ENCODE measurements at regions not wholly inside any gene's neighbourhood (a gene's known extent, or its start where the extent isn't known, plus 50 kb on each side); places are given as distances from the start of the nearest gene placed in this dataset.

GRCh38 chr13:34627509-34628208 is 314.4 kb upstream of the NBEA start:
- no peak for DNase-seq (ENCODE audit: low spot score)

- DNase-seq (ENCODE audit: low spot score): no peak
These were observed 313.8 kb upstream of the NBEA start for GRCh38 chr13:34628209-34628682.

- no peak for DNase-seq (ENCODE audit: low spot score)
These were observed 307.6 kb upstream of the NBEA start for GRCh38 chr13:34634448-34634847.

- no peak for DNase-seq (ENCODE audit: low spot score)
These were observed 304.9 kb upstream of the NBEA start for GRCh38 chr13:34637138-34637537.

GRCh38 chr13:34637636-34638035 is 304.4 kb upstream of the NBEA start:
- no peak for DNase-seq (ENCODE audit: low spot score)

- DNase-seq (ENCODE audit: low spot score): no peak
These were observed 303.2 kb upstream of the NBEA start for GRCh38 chr13:34638897-34639296.

- DNase-seq (ENCODE audit: low spot score): no peak
These were observed 301.7 kb upstream of the NBEA start for GRCh38 chr13:34640179-34640992.

GRCh38 chr13:34640993-34641330 is 301.1 kb upstream of the NBEA start:
- DNase-seq (ENCODE audit: low spot score): no peak

- DNase-seq (ENCODE audit: low spot score): no peak
These were observed 294.5 kb upstream of the NBEA start for GRCh38 chr13:34647379-34648150.

- DNase-seq (ENCODE audit: low spot score): no peak
These were observed 287.9 kb upstream of the NBEA start for GRCh38 chr13:34654203-34654602.

GRCh38 chr13:34654647-34655046 is 287.4 kb upstream of the NBEA start:
- no peak for DNase-seq (ENCODE audit: low spot score)

- DNase-seq (ENCODE audit: low spot score): no peak
These were observed 286.5 kb upstream of the NBEA start for GRCh38 chr13:34655554-34655953.

- DNase-seq (ENCODE audit: low spot score): no peak
These were observed 284.4 kb upstream of the NBEA start for GRCh38 chr13:34657716-34658115.

- DNase-seq (ENCODE audit: low spot score): no peak
These were observed 274.5 kb upstream of the NBEA start for GRCh38 chr13:34667286-34668218.

- no peak for DNase-seq (ENCODE audit: low spot score)
These were observed 270.9 kb upstream of the NBEA start for GRCh38 chr13:34671137-34671536.

GRCh38 chr13:34672631-34673030 is 269.4 kb upstream of the NBEA start:
- no peak for DNase-seq (ENCODE audit: low spot score)

- no peak for DNase-seq (ENCODE audit: low spot score)
These were observed 266.4 kb upstream of the NBEA start for GRCh38 chr13:34675626-34676025.

GRCh38 chr13:34678154-34678553 is 263.9 kb upstream of the NBEA start:
- no peak for DNase-seq (ENCODE audit: low spot score)

GRCh38 chr13:34681405-34681955 is 260.6 kb upstream of the NBEA start:
- DNase-seq (ENCODE audit: low spot score): no peak

- DNase-seq (ENCODE audit: low spot score): no peak
These were observed 247.0 kb upstream of the NBEA start for GRCh38 chr13:34695063-34695462.

- DNase-seq (ENCODE audit: low spot score): no peak
These were observed 245.8 kb upstream of the NBEA start for GRCh38 chr13:34696296-34696695.
